ENCODE measurements at regions not wholly inside any gene's neighbourhood (a gene's known extent, or its start where the extent isn't known, plus 50 kb on each side); places are given as distances from the start of the nearest gene placed in this dataset.
"Not testable (repeated sequence)": the region's sequence is repeated elsewhere in the genome, so short reads cannot be mapped to it uniquely, and the experiment has no call there.

- DNase-seq (ENCODE audit: low read depth) = not testable (repeated sequence)
Measured at GRCh38 chr9:41623666-41624065, 434.5 kb upstream of the ZNG1F start.

GRCh38 chr9:41619254-41619653 lies 430.1 kb upstream of the ZNG1F start:
- DNase-seq (ENCODE audit: low read depth) = not testable (repeated sequence)

- not testable (repeated sequence) for DNase-seq (ENCODE audit: low read depth)
Measured at GRCh38 chr9:41606961-41607547, 417.9 kb upstream of the ZNG1F start.

GRCh38 chr9:41565572-41565971 lies 376.5 kb upstream of the ZNG1F start:
- DNase-seq (ENCODE audit: low read depth) = not testable (repeated sequence)

Data from stimulated activated CD4-positive, alpha-beta T cell treated with anti-CD3 and anti-CD28 coated beads, Interleukin-2, amount 100 ng/mL, for 4 hours (primary cell).